ENCODE measurements at regions not wholly inside any gene's neighbourhood (a gene's known extent, or its start where the extent isn't known, plus 50 kb on each side); places are given as distances from the start of the nearest gene placed in this dataset.
A peak's percentile ranks its signal among the peaks of the same experiment; 100 is the strongest.

DNA sequence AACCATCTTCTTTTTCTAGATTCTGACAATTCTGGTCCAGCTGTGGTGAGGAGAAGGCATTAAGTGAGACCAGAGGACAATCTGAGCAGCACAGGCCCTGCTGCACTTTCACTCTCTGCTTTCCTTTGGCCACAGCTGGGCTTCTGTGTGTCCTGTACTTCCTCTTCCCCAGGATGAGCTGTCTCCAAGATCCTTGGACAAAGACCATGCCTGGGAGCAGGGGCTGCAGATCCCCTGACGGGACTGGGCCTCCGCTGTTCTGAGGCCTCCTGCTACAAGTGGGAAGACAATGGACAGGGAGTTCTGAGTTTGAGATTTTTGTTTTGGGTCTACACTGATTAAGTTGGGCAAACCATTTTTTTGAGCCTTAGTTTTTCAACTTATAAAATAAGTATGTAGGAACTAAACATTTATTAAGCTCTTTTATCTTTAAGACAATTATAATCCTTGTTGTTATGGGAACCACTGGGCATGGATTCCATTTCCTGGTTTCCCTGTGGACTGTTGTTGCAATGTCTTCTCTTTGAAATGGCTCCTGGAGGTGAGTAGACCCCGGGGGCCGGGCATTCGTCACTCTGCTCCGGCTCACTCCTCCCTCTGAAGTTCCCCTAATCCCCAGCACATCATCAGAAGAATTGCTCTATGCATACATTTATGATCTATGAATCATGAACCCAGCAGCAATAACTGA, 266.6 kb downstream of the ACTR3 start:
- DNase-seq, result no peak

DNA sequence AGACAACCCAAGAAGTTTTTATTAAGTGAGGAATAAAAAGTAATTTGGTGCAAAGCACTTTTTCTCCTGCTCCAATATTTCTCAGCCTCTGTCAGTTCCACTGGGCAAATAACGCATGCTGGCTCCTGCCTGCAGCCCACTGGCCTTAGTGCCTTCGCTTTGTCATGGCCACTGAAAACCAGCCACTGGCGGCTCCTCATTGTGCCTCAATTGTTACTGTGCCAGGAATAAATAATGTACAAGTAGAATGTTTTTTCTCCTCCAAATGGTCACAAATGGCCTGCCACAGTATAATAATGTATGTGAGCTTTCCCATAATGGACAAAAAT, 267.1 kb downstream of the ACTR3 start:
- DNase-seq, result no peak

DNA sequence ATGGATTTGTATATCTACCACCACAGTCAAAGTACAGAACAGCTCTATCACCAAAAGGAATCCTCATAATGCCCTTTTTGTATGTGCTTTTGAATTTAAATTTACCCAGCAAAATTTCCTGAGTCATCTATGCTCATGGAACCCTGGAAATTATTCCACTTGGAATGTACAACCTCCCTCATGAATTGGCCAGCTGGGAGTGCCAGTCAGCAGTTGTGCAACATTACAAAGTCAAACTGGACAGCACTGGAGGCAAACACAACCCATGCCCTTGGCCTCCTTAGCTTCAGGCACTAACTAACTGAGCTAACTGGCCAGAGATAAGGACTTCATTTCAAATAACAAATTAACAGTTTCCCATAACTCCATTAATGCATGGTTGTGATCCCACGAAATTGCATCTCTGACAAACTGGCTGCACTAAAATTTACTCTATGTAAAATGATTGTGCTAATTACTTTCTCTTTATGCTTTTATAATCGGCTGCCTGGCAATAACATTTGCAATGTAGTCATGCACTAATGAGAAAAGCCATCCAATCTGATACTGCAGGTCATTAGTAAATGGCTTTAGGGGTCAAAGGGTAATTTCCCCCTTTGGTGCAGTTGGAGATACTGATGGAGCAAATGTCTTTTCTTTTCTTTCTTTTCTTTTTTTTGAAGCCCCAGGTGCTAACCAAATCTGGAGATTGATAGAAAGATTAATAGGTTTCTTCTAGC, 270.5 kb downstream of the ACTR3 start:
- no peak for DNase-seq

- no peak for DNase-seq
Observed at GRCh38 chr2:114161371-114161770, 271.5 kb downstream of the ACTR3 start.

DNA sequence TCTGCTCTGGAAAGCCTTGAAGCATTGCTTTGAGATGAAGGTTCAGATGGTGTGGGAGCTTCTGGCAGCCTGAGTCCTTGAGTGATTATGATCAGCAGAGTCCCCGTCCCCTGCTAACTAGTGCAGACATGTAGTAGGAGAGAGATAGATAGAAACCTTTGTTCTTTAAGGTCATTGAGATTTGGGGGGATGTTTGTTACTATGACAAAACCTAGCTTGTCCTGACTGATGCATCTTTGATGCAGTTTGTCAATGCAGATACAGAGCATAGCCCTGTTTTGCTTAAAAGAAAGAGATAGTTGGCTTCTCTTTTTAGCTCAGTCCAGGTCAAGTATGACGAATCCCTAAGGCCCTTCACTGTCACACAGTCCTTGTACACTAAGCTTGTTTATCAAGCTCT, 274.6 kb upstream of the DPP10 start:
- no peak for DNase-seq

DNA sequence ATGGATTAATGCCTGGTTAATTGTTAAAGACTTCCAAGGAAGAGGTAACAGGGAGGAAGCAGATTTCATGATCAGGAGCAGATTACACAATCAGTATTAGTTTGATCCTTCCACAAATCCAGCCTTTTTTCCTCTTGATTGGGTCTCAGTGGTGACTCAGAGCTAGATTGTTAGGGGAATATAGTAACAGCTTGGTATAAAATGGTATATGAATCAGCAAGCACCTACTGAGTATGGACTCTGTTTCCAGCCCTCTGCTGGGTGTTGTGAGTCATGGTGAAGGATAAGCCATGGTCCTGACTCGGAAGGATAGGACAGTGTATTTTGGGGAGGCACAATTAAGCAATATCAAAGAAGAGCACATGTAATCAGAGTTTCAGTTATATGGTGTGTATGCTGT, 272.4 kb upstream of the DPP10 start:
- DNase-seq, result peak; percentile 0

DNA sequence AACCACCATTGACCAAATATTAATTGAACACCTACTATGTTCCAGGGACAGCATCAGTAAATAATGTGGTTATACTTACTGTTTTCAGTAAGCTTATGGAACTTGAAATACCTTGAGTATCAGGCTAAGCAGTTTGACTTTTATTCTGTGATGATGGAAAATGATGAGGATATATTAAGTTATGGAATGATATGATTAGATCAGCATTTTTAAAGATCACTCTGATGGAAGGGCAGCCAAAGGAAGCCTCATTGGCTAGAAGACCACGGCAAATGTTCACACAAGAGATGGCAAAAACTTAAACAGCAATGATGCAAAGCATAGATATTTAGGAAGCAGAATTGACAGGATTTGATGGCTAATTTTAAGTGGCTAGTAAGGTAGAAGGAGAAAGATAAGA, 266.9 kb upstream of the DPP10 start:
- no peak for DNase-seq

GRCh38 chr2:114185501-114185900, 256.9 kb upstream of the DPP10 start:
- DNase-seq, result no peak

DNA sequence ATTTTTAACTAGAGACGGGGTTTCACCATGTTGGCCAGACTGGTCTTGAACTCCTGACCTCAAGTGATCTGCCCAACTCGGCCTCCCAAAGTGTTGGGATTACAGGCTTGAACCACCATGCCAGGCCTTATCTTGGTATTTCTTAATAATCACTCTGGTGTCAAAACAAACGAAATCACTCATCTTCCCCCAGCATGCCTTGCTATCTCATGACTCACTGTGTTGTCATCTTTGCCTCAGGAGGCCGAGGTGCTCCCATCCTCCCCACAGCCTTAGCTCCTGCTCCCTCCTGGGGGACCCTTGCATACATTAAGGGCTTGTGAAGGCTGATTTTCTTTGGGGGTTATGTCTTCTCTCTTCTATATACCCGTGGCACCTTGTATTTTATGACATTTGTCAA, 250.1 kb upstream of the DPP10 start:
- DNase-seq, result no peak

- no peak for DNase-seq
Observed at GRCh38 chr2:114201781-114202180, 240.7 kb upstream of the DPP10 start.

DNA sequence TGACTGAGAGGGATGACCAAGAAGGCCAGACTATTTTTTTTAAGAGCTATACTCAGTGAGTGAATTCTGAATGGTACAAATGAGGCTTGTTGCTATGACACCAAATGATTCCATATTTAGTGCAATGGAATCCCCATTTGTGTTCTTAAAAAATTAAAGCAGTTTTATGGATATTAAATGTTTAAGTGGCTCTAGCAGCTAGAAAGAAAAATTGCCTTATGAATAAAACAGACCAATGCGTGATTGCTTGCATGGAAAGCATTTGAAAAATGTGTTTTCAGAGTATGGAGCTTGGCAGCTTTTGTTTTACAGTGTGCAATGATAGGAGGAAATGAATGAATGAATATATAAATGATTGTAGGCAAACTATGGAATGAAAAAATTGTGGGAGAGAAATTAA, 238.8 kb upstream of the DPP10 start:
- no peak for DNase-seq

DNA sequence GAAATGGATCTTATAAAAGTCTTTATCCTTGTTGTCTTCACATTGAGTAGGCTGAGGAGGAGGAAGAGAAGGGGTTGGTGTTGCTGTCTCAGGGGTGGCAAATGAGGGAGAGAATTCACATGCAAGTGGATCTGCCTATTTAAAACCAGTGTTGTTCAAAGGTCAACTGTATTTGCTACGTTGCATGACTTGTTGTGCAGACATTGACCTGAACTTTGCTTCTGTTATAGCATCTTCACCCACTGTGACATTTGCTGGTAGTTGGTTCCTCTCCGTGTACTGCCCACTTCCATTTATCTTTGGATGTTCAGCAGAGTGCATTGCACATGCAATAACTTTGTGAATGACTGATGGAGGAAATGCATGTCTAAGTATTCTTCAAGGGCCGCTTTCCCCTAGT, 228.6 kb upstream of the DPP10 start:
- no peak for DNase-seq

- no peak for DNase-seq
Observed at GRCh38 chr2:114218383-114218782, 224.1 kb upstream of the DPP10 start.

- no peak for DNase-seq
Observed at GRCh38 chr2:114219456-114219855, 223.0 kb upstream of the DPP10 start.

- DNase-seq, result no peak
Observed at GRCh38 chr2:114222344-114222743, 220.1 kb upstream of the DPP10 start.

GRCh38 chr2:114231921-114232320, 210.5 kb upstream of the DPP10 start:
- DNase-seq, result no peak

DNA sequence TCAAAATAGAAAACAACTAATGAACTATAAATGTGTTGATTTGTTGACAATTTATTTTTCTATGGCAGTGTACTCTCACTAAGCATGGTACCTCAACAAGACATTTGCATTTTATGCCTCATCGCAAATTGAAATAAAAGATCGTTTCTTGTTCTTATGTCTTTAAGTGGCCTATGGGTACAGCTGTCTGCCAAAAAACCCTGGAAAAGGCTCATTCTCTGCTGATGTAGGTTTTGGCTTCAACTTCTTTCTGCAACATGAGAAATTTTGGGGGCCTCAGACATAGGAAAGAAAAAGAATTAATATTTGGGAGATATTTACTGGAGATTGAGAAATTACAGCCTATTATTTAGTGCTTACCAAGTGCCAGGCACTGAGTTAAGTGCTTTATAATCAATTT, 205.1 kb upstream of the DPP10 start:
- no peak for DNase-seq

GRCh38 chr2:114238910-114239559, 203.4 kb upstream of the DPP10 start:
- no peak for DNase-seq

DNA sequence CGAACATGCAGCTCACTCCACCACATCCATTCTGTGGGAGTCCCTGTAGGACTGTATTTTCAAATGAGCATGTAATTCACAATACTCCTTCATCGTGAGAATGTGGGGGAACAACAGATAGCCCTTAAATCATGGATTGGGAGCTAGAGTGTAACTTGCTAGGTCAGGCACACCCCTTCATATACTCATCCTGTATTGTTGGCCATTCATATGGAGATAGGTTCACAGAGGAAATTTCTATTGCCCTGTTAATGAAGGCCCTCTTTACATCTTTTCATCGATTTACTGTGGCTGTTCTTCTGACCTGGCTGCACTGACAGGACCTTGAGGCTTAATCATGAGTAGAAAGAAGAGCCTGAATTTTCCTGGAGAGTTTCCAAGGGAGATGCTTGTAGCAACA, 193.8 kb upstream of the DPP10 start:
- no peak for DNase-seq

DNA sequence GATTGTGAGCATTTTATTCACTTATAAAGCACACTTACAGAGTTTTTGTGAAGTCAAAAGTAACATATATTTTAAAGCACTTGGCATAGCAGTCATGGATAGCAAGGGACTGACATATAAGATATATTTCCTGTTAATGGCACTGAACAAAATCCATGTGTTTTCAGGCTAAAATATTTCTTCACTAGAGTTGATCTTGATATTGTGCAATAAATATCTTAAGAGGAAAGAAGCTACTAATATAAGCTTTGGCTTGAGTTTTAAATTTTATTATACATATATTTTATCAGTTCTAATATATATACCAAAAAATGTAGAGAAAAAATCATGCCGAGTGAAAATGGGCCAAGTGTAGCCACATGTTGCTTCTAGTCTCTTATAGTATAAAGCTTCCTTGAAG, 189.7 kb upstream of the DPP10 start:
- DNase-seq, result no peak

- DNase-seq, result no peak
Observed at GRCh38 chr2:114254875-114255274, 187.6 kb upstream of the DPP10 start.

DNA sequence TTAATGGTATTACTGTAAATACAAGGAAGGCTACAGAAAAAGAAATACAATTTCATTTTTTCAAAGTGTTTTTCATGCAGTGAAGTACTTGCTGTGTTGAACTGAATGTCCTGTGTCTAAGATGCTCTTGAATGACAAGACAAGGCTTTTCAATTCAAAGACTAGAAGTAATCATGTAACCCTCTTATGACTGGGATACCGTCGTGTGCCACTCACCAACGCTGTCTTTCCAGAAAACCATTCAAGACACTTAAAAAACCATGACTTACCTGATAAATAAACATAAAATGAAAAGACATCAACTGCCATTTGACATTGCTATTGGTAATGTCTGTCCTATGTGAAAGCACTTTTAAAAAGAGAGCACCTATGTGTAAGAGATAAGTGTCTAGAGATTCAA, 183.1 kb upstream of the DPP10 start:
- DNase-seq, result no peak

DNA sequence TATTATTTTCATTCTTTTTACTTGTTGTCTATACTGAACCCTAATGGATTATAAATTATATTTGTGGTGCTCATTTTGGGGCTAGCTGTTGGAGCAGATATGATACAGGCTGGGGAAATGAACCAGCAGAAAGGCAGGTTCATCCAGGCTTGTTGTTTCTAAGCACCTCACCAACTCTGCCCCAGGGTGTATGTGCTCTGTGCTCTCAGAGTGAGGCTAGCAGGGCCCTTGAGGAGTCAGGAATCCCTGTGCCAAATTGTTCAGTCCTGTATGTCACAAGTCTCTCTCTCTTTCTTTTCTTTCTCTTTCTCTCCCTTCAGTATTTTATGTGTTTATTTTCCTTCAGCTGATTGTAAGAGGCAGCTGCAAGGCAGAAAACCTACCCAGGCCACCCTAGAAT, 181.1 kb upstream of the DPP10 start:
- no peak for DNase-seq

DNA sequence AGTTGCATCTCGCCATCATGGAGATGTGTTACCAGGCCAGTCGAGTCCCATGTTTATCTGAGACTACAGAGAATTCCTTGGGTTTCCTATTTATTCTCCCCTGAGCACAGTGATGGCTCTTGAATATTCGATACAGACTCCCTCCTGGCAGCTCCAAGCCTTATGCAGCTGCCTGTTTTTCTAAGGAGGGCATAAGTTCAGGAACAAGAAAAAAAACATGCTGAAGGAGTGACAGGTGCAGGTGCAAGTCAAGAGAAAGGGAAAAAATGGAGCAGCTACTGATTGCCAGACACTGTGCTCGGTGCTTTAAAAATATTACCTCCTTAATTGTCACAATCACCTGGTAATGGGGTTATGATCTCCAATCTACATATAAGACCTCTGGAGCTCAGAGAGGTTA, 177.2 kb upstream of the DPP10 start:
- no peak for DNase-seq

- no peak for DNase-seq
Observed at GRCh38 chr2:114274957-114275356, 167.5 kb upstream of the DPP10 start.

Data from fibroblast of skin of right quadriceps (primary cell).